ENCODE measurements at regions not wholly inside any gene's neighbourhood (a gene's known extent, or its start where the extent isn't known, plus 50 kb on each side); places are given as distances from the start of the nearest gene placed in this dataset.

DNA sequence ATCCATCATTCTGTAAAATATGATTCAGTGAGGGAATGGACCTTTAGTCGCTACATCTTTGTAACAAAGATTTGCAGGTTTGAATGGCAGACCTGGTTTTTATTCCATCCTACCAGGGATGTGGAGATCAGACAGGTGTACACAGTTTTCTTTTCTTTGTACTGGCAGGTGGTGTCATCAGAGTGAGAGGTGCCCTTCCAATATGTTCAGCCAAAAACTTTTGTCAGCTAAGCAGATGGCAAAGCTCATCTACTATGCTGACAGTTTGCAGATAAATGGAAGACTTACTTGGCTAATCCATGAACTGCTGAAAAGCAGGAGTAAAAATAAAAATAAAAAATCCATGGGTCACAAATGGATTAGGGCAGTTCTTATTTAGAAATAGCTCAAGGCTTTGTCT lies 185.5 kb upstream of the DOK6 start:
- TF ChIP-seq HNF4A (conservative IDR thresholded peaks at IDR 0.05) (no peak), TAF1 (conservative IDR thresholded peaks at IDR 0.05) (no peak), YY1 (IDR thresholded peaks at IDR 0.05) (no peak), FOXA1 (IDR thresholded peaks at IDR 0.05) (no peak), NR2F2 (IDR thresholded peaks at IDR 0.05) (no peak)
- TF ChIP-seq, protein P1, sequence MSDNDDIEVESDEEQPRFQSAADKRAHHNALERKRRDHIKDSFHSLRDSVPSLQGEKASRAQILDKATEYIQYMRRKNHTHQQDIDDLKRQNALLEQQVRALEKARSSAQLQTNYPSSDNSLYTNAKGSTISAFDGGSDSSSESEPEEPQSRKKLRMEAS (IDR thresholded peaks at IDR 0.05), result no peak
- TF ChIP-seq, protein P2, sequence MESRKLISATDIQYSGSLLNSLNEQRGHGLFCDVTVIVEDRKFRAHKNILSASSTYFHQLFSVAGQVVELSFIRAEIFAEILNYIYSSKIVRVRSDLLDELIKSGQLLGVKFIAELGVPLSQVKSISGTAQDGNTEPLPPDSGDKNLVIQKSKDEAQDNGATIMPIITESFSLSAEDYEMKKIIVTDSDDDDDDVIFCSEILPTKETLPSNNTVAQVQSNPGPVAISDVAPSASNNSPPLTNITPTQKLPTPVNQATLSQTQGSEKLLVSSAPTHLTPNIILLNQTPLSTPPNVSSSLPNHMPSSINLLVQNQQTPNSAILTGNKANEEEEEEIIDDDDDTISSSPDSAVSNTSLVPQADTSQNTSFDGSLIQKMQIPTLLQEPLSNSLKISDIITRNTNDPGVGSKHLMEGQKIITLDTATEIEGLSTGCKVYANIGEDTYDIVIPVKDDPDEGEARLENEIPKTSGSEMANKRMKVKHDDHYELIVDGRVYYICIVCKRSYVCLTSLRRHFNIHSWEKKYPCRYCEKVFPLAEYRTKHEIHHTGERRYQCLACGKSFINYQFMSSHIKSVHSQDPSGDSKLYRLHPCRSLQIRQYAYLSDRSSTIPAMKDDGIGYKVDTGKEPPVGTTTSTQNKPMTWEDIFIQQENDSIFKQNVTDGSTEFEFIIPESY (IDR thresholded peaks at IDR 0.05), result no peak
- 96% methylated on average over 1 of the region's 1 CpG for WGBS
- no peak for DNase-seq (ENCODE audit: low spot score)

DNA sequence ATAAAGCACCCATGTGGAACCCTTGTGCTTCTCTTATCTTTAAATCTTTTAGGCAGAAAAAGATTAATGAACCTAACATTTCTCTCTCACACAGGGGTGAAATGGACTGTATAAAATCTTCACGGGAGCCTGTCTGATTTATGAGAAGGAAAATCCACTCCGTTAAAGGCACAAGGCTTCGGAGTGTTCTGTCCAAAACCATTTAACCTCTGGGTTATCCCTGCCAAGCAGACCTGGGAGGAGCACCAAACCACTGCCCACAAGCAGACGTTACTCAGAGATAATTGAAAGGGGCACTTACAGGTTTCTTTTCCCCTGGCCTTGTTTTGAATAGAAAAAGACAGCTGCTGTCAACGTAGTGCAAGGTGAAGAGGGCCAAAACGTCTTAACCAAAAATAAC lies 184.4 kb upstream of the DOK6 start:
- WGBS, result 75% methylated on average over 6 of the region's 6 CpGs
- TF ChIP-seq RAD21 (IDR thresholded peaks at IDR 0.05), result no peak
- no peak for TF ChIP-seq SP1 (IDR thresholded peaks at IDR 0.05)
- TF ChIP-seq, protein P3, sequence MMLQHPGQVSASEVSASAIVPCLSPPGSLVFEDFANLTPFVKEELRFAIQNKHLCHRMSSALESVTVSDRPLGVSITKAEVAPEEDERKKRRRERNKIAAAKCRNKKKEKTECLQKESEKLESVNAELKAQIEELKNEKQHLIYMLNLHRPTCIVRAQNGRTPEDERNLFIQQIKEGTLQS (IDR thresholded peaks at IDR 0.05), result no peak
- TF ChIP-seq HNF4G (IDR thresholded peaks at IDR 0.05), result no peak
- TF ChIP-seq NR2F2 (IDR thresholded peaks at IDR 0.05), result no peak
- TF ChIP-seq YY1 (IDR thresholded peaks at IDR 0.05), result no peak
- no peak for TF ChIP-seq TAF1 (conservative IDR thresholded peaks at IDR 0.05)
- TF ChIP-seq FOXA1 (IDR thresholded peaks at IDR 0.05), result no peak
- TF ChIP-seq, protein P4, sequence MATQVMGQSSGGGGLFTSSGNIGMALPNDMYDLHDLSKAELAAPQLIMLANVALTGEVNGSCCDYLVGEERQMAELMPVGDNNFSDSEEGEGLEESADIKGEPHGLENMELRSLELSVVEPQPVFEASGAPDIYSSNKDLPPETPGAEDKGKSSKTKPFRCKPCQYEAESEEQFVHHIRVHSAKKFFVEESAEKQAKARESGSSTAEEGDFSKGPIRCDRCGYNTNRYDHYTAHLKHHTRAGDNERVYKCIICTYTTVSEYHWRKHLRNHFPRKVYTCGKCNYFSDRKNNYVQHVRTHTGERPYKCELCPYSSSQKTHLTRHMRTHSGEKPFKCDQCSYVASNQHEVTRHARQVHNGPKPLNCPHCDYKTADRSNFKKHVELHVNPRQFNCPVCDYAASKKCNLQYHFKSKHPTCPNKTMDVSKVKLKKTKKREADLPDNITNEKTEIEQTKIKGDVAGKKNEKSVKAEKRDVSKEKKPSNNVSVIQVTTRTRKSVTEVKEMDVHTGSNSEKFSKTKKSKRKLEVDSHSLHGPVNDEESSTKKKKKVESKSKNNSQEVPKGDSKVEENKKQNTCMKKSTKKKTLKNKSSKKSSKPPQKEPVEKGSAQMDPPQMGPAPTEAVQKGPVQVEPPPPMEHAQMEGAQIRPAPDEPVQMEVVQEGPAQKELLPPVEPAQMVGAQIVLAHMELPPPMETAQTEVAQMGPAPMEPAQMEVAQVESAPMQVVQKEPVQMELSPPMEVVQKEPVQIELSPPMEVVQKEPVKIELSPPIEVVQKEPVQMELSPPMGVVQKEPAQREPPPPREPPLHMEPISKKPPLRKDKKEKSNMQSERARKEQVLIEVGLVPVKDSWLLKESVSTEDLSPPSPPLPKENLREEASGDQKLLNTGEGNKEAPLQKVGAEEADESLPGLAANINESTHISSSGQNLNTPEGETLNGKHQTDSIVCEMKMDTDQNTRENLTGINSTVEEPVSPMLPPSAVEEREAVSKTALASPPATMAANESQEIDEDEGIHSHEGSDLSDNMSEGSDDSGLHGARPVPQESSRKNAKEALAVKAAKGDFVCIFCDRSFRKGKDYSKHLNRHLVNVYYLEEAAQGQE (IDR thresholded peaks at IDR 0.05), result no peak
- no peaks in the 10 kb centered on the region for H3K36me3 ChIP-seq (ENCODE audit: control insufficient read depth in 4 of 4, insufficient read depth in 3 of 4, low read depth in 1 of 4, low read length in 3 of 4)
- DNase-seq (ENCODE audit: low spot score), result no peak
- no peak overlapping the region for H3K27ac ChIP-seq (ENCODE audit: low read depth in 1 of 2, low read length in 2 of 2)
- no peaks in the 10 kb centered on the region for H3K9me3 ChIP-seq (ENCODE audit: control insufficient read depth in 4 of 4, low read length in 3 of 4)
- no peaks in the 10 kb centered on the region for H3K27me3 ChIP-seq (ENCODE audit: control insufficient read depth in 4 of 4, insufficient read depth in 4 of 4, low read length in 3 of 4)
- no peak overlapping the region for H3K4me3 ChIP-seq (ENCODE audit: low read depth in 1 of 3, low read length in 3 of 3)
- no peak overlapping the region for H3K9ac ChIP-seq (ENCODE audit: low read depth in 1 of 2, low read length in 2 of 2)
- no peaks in the 10 kb centered on the region for H3K4me1 ChIP-seq (ENCODE audit: control insufficient read depth in 4 of 4, insufficient read depth in 4 of 4, low read length in 3 of 4)

More for the DNA sequence above, 185.5 kb upstream of the DOK6 start:
- Histone ChIP-seq H3K27ac (ENCODE audit: low read depth in 1 of 2, low read length in 2 of 2) (no peak overlapping the region), H3K9me3 (ENCODE audit: control insufficient read depth in 4 of 4, low read length in 3 of 4) (no peaks in the 10 kb centered on the region), H3K27me3 (ENCODE audit: control insufficient read depth in 4 of 4, insufficient read depth in 4 of 4, low read length in 3 of 4) (no peaks in the 10 kb centered on the region), H3K36me3 (ENCODE audit: control insufficient read depth in 4 of 4, insufficient read depth in 3 of 4, low read depth in 1 of 4, low read length in 3 of 4) (no peaks in the 10 kb centered on the region), H3K9ac (ENCODE audit: low read depth in 1 of 2, low read length in 2 of 2) (no peak overlapping the region), H3K4me1 (ENCODE audit: control insufficient read depth in 4 of 4, insufficient read depth in 4 of 4, low read length in 3 of 4) (no peaks in the 10 kb centered on the region), H3K4me3 (ENCODE audit: low read depth in 1 of 3, low read length in 3 of 3) (no peak overlapping the region)
